ENCODE measurements at regions not wholly inside any gene's neighbourhood (a gene's known extent, or its start where the extent isn't known, plus 50 kb on each side); places are given as distances from the start of the nearest gene placed in this dataset.
"Not testable (repeated sequence)": the region's sequence is repeated elsewhere in the genome, so short reads cannot be mapped to it uniquely, and the experiment has no call there.

DNA sequence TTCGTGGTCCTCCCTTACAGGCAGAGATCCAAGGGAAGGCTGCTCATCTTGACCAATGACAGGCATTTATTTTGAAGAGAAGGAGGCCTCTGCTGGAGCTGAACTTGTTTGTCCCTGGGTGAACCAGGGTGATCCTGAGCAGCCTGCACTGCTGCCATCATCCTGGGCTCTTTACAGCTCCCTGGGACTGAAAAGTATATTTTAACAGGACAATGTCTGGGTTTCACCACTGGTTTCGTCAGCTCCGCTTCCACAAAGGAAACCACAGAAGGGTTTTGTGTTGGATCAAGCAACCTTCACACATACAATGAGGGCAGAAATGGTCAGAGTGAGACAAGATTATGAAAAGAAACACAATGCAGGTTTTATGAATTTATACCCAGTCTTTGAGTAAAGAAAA is 400.7 kb upstream of the TPM1 start:
- Histone ChIP-seq H3K4me1 (ENCODE audit: control insufficient read depth in 1 of 2, insufficient read depth in 2 of 2, low read length in 2 of 2) (no peaks in the 10 kb centered on the region), H3K36me3 (ENCODE audit: control insufficient read depth in 1 of 2, insufficient read depth in 2 of 2, low read length in 2 of 2) (no peaks in the 10 kb centered on the region), H3K27me3 (ENCODE audit: low read depth, low read length) (no peaks in the 10 kb centered on the region), H3K9me3 (ENCODE audit: control insufficient read depth in 1 of 2, low read length in 2 of 2) (no peaks in the 10 kb centered on the region), H3K27ac (ENCODE audit: low read length) (no peak overlapping the region), H3K4me3 (ENCODE audit: low read depth in 1 of 2, low read length in 2 of 2) (no peak overlapping the region)

DNA sequence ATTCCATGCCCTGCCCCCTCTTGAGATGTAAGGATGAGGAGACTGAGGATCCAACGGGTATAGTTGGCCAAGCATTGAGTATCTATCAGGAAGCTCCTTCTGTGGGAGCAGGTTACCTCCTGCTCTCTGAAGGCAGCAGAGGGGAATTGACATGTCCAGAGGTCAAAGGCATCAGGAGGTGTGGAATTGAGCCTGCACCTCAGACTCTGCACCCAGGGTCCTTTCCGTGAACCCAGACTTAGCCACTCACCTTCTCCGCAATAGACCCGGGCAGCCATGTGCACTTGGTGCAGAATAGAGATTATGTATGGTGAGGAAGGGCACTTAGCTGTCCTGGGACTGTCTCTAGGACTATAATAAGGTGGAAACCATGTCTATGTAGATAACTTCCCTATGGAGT is 399.0 kb upstream of the TPM1 start:
- Histone ChIP-seq H3K27ac (ENCODE audit: low read length) (no peak overlapping the region), H3K36me3 (ENCODE audit: control insufficient read depth in 1 of 2, insufficient read depth in 2 of 2, low read length in 2 of 2) (no peaks in the 10 kb centered on the region), H3K4me1 (ENCODE audit: control insufficient read depth in 1 of 2, insufficient read depth in 2 of 2, low read length in 2 of 2) (no peaks in the 10 kb centered on the region), H3K4me3 (ENCODE audit: low read depth in 1 of 2, low read length in 2 of 2) (no peak overlapping the region), H3K27me3 (ENCODE audit: low read depth, low read length) (no peaks in the 10 kb centered on the region), H3K9me3 (ENCODE audit: control insufficient read depth in 1 of 2, low read length in 2 of 2) (no peaks in the 10 kb centered on the region)

DNA sequence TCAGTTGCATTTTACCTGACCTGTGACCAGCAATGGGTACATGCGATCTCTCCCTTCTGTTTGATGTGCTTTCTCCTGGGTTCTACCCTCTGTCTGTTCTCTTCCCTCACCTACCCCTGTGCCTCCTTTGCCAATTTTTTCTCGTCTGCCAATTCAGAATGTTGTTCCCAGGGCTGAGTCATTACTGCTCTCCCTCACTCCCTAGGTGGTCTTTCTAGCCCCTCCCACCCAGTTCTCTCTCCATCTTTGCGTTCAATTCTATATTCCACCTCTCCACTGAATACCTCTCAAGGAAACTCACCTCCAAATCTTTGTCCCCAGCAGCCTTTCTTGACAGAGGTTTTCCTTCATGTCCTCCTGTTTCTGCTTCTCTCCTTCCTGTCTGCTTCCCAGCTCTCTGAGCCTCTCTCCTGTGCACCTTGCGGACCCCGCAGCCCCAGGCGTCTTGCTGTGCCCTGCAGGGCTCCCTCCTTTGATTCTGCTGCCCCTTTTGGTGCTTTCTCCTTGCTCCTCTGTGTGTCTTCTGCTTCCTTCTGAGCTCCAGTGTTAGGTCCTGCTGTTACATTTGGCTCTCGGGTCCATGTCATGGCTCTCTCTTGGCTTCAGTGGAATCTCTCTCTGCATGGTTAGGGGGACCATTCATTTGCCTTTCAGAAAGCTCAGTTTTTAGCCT is 398.2 kb upstream of the TPM1 start:
- Histone ChIP-seq H3K36me3 (ENCODE audit: control insufficient read depth in 1 of 2, insufficient read depth in 2 of 2, low read length in 2 of 2) (no peaks in the 10 kb centered on the region), H3K27me3 (ENCODE audit: low read depth, low read length) (no peaks in the 10 kb centered on the region), H3K4me1 (ENCODE audit: control insufficient read depth in 1 of 2, insufficient read depth in 2 of 2, low read length in 2 of 2) (no peaks in the 10 kb centered on the region), H3K9me3 (ENCODE audit: control insufficient read depth in 1 of 2, low read length in 2 of 2) (no peaks in the 10 kb centered on the region), H3K27ac (ENCODE audit: low read length) (no peak overlapping the region), H3K4me3 (ENCODE audit: low read depth in 1 of 2, low read length in 2 of 2) (no peak overlapping the region)

DNA sequence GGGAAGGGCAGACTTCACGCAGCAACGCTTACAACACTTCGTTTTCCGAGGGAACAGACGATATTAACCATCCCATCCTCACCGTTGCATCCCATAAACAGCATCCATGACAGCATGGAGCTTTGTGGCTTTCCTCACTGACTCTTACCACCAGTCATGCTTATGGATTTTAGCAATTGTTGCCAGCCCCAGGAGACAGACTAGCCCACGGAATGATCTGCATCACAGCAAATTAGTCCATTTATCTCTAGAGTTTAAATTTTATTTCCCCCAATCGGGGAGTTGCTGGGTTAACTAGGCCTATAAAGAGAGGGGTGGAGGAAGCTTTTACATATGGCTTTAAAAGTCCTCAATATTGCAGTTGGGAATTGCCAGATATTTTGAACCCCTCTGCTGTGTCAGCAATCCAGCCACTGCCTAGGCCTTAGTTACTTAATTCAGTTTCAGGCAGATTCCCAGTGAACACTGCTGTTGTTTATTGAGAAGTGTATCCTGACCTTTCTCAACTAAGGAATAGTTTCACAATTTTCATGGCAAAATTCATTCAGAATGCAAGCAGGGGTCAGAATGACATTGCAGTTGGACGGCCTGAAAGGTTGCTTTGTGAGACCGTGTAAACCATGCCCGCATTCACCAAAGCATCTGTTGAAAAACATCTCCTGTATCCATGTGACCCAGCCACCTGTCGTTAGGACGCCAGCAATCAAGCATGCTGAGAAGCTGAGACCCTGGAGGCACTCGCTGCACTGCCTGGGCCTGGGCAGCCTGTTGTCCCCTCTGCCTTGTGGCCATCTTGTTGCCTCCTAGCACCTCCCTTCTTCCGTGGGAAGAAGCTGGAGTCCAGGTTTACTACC is 397.4 kb upstream of the TPM1 start:
- H3K27me3 ChIP-seq (ENCODE audit: low read depth, low read length): no peaks in the 10 kb centered on the region
- no peaks in the 10 kb centered on the region for H3K4me1 ChIP-seq (ENCODE audit: control insufficient read depth in 1 of 2, insufficient read depth in 2 of 2, low read length in 2 of 2)
- H3K9me3 ChIP-seq (ENCODE audit: control insufficient read depth in 1 of 2, low read length in 2 of 2): no peaks in the 10 kb centered on the region
- H3K36me3 ChIP-seq (ENCODE audit: control insufficient read depth in 1 of 2, insufficient read depth in 2 of 2, low read length in 2 of 2): no peaks in the 10 kb centered on the region
- H3K27ac ChIP-seq (ENCODE audit: low read length): no peak overlapping the region
- no peak overlapping the region for H3K4me3 ChIP-seq (ENCODE audit: low read depth in 1 of 2, low read length in 2 of 2)

DNA sequence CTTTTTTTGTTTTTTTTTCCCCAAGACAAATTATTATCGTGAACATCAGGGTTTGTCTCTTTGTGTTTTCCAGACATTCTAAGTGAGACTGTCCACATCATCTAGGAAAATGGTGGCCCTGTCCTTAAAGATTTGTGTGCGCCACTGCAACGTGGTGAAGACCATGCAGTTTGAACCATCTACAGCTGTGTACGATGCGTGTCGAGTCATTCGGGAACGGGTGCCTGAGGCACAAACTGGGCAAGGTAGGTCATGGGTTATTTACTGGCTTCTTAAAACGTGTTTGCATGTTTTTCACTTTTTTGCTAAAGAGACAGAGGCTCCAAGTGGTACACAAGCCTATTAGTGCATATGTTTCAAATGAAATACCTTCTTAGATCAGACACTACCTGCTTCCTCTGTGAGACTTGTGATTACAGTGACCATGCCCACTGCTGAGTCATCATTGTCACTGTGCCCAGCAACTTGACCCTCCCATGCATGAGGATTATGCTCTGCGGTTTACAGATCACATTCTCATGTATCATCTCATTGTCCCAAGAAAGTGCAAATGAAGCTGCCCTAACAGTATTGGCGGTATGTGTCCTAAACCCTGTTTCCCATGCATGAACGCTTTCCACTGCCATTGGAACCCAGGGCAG is 395.2 kb upstream of the TPM1 start:
- Histone ChIP-seq H3K27me3 (ENCODE audit: low read depth, low read length) (no peaks in the 10 kb centered on the region), H3K36me3 (ENCODE audit: control insufficient read depth in 1 of 2, insufficient read depth in 2 of 2, low read length in 2 of 2) (peaks cover 0 to 3% of the 10 kb centered on the region in 2 donors), H3K27ac (ENCODE audit: low read length) (no peak overlapping the region), H3K4me1 (ENCODE audit: control insufficient read depth in 1 of 2, insufficient read depth in 2 of 2, low read length in 2 of 2) (no peaks in the 10 kb centered on the region), H3K4me3 (ENCODE audit: low read depth in 1 of 2, low read length in 2 of 2) (no peak overlapping the region), H3K9me3 (ENCODE audit: control insufficient read depth in 1 of 2, low read length in 2 of 2) (no peaks in the 10 kb centered on the region)

DNA sequence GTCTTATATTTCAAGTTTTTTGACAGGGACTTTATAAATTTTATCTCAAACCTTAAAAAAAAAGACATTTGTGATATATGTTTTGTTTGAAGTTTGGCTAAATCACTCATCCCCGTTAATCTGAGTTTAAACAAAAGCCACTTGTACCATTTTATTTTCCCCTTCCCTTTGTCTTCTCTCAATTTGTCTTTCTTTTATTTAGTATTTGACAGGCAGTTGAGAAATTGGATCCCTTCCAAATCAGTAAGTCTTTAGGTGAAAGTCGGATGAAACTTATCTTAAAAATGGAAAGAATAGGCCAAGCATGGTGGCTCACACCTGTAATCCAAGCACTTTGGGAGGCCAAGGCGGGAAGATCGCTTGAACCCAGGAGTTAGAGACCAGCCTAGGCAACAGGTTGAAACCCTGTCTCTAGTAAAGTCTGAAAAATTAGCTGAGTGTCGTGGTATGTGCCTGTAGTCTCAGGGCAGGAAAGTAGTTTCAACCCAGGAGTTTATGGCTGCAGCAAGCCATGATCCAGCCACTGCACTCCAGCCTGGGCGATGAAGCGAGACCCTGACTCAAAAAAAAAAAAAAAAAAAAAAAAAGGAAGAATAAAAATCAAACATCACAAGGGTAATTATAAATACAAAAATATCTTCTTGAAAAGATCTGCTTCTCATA is 394.6 kb upstream of the TPM1 start:
- Histone ChIP-seq H3K27ac (ENCODE audit: low read length) (no peak overlapping the region), H3K9me3 (ENCODE audit: control insufficient read depth in 1 of 2, low read length in 2 of 2) (no peaks in the 10 kb centered on the region), H3K4me3 (ENCODE audit: low read depth in 1 of 2, low read length in 2 of 2) (no peak overlapping the region), H3K27me3 (ENCODE audit: low read depth, low read length) (no peaks in the 10 kb centered on the region), H3K36me3 (ENCODE audit: control insufficient read depth in 1 of 2, insufficient read depth in 2 of 2, low read length in 2 of 2) (peaks cover 0 to 3% of the 10 kb centered on the region in 2 donors), H3K4me1 (ENCODE audit: control insufficient read depth in 1 of 2, insufficient read depth in 2 of 2, low read length in 2 of 2) (no peaks in the 10 kb centered on the region)

DNA sequence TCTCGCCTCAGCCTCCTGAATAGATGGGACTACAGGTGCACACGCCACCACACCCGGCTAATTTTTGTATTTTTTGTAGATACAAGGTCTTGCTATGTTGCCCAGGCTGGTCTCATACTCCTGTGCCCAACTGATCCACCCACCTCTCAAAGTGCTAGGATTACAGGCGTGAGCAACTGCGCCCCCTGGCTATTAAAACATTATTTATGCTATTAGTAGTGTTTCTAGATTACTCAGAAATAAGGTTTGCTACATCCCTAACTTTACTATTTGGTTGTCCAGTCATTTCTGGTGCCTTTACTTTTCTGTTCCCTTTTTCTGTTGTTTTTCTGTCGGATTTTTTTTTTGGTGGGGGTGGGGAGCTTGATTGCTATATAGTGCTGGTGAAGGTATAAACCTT is 393.6 kb upstream of the TPM1 start:
- no peak overlapping the region for H3K4me3 ChIP-seq (ENCODE audit: low read depth in 1 of 2, low read length in 2 of 2)
- peak overlapping the region; percentile 32 for H3K27ac ChIP-seq (ENCODE audit: low read length)

DNA sequence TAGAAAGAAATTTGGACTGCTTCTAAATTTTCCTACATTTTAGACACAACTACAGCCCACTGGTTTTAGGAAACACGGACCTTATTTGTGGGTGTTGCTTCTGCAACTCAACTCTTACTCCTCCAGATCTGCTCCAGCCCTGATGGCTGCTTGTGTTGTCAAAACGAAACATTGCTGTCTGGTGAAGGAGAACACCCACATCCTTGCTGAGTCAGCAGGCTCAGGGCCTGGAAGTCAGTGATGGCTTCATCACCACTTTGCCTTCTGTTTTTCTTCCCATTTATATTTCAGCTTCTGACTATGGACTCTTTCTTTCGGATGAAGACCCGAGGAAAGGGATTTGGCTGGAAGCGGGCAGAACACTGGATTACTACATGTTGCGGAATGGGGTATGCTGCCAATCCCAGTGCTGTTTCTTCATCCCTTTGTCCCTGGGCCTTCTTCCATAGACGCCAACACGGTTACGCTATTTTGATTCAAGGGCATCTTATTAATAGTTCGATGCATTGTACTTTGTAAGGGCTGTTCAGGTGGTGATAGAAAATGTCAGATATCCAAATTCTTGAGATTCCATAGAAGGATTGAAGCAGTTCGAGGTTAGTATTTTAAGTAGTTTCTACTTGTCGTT is 392.6 kb upstream of the TPM1 start:
- Histone ChIP-seq H3K4me1 (ENCODE audit: control insufficient read depth in 1 of 2, insufficient read depth in 2 of 2, low read length in 2 of 2) (no peaks in the 10 kb centered on the region), H3K27ac (ENCODE audit: low read length) (no peak overlapping the region), H3K4me3 (ENCODE audit: low read depth in 1 of 2, low read length in 2 of 2) (no peak overlapping the region), H3K9me3 (ENCODE audit: control insufficient read depth in 1 of 2, low read length in 2 of 2) (no peaks in the 10 kb centered on the region), H3K27me3 (ENCODE audit: low read depth, low read length) (no peaks in the 10 kb centered on the region), H3K36me3 (ENCODE audit: control insufficient read depth in 1 of 2, insufficient read depth in 2 of 2, low read length in 2 of 2) (peaks cover 0 to 11% of the 10 kb centered on the region in 2 donors)

More for the DNA sequence above, 393.6 kb upstream of the TPM1 start:
- no peaks in the 10 kb centered on the region for H3K4me1 ChIP-seq (ENCODE audit: control insufficient read depth in 1 of 2, insufficient read depth in 2 of 2, low read length in 2 of 2)
- peaks cover 0 to 10% of the 10 kb centered on the region in 2 donors for H3K36me3 ChIP-seq (ENCODE audit: control insufficient read depth in 1 of 2, insufficient read depth in 2 of 2, low read length in 2 of 2)
- no peaks in the 10 kb centered on the region for H3K9me3 ChIP-seq (ENCODE audit: control insufficient read depth in 1 of 2, low read length in 2 of 2)
- no peaks in the 10 kb centered on the region for H3K27me3 ChIP-seq (ENCODE audit: low read depth, low read length)

DNA sequence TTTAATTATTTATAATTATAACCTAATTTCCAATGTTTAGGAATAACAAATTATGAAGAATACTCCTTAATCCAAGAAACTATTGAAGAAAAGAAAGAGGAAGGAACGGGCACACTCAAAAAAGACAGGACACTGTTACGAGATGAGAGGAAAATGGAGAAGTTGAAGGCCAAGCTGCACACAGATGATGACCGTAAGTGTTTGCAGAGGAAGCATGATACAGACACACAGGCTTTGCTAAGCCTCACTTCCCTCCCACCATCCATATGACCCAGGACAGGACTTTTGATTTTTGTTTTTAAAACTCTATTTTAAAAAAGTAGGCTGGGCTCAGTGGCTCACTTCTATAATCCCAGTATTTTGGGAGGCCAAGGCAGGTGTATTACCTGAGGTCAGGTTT is 389.4 kb upstream of the TPM1 start:
- no peaks in the 10 kb centered on the region for H3K9me3 ChIP-seq (ENCODE audit: control insufficient read depth in 1 of 2, low read length in 2 of 2)
- H3K4me1 ChIP-seq (ENCODE audit: control insufficient read depth in 1 of 2, insufficient read depth in 2 of 2, low read length in 2 of 2): no peaks in the 10 kb centered on the region
- H3K27ac ChIP-seq (ENCODE audit: low read length): no peak overlapping the region
- no peaks in the 10 kb centered on the region for H3K27me3 ChIP-seq (ENCODE audit: low read depth, low read length)
- H3K4me3 ChIP-seq (ENCODE audit: low read depth in 1 of 2, low read length in 2 of 2): no peak overlapping the region
- H3K36me3 ChIP-seq (ENCODE audit: control insufficient read depth in 1 of 2, insufficient read depth in 2 of 2, low read length in 2 of 2): peaks cover 0 to 18% of the 10 kb centered on the region in 2 donors

DNA sequence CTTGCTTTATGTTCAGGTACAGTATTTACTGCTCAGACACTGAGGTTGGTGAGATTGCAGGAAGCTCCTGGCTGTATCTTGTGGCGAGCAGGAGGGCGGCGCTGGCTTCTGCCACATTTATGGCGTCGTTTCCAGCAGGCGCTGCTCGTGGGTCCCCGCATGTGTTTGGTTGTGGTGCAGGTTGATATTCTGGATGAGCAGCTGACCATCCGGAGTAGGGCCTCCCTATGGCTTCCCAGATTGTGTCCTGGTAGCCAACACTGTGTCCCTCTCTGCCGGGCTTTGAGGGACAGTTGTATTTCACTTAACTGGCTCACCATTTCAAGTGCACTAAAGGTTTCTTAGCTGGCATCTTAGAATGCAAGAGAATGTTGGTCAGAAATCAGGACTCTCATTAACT is 386.5 kb upstream of the TPM1 start:
- H3K4me1 ChIP-seq (ENCODE audit: control insufficient read depth in 1 of 2, insufficient read depth in 2 of 2, low read length in 2 of 2): no peaks in the 10 kb centered on the region
- H3K4me3 ChIP-seq (ENCODE audit: low read depth in 1 of 2, low read length in 2 of 2): no peak overlapping the region
- H3K27ac ChIP-seq (ENCODE audit: low read length): no peak overlapping the region
- no peaks in the 10 kb centered on the region for H3K9me3 ChIP-seq (ENCODE audit: control insufficient read depth in 1 of 2, low read length in 2 of 2)
- no peaks in the 10 kb centered on the region for H3K27me3 ChIP-seq (ENCODE audit: low read depth, low read length)
- H3K36me3 ChIP-seq (ENCODE audit: control insufficient read depth in 1 of 2, insufficient read depth in 2 of 2, low read length in 2 of 2): peaks cover 5 to 27% of the 10 kb centered on the region in 2 donors

DNA sequence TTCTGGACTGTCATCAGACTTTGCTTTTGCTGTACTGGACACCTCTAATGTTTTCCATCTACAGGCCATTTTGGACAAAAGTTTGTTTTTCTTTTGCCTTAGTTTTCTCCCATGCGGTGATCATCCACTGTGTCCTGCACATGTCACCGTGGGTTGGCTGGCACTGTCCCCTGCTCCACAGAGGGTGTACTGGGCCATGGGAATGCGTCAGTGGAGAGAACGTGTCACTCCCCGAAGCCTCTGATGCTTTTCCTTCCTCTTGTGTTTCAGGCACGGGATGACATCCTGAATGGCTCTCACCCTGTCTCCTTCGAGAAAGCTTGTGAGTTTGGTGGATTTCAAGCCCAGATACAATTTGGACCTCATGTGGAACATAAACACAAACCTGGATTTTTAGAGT is 385.0 kb upstream of the TPM1 start:
- H3K36me3 ChIP-seq (ENCODE audit: control insufficient read depth in 1 of 2, insufficient read depth in 2 of 2, low read length in 2 of 2): peaks cover 5 to 23% of the 10 kb centered on the region in 2 donors
- H3K4me3 ChIP-seq (ENCODE audit: low read depth in 1 of 2, low read length in 2 of 2); H3K9me3 ChIP-seq (ENCODE audit: control insufficient read depth in 1 of 2, low read length in 2 of 2); H3K4me1 ChIP-seq (ENCODE audit: control insufficient read depth in 1 of 2, insufficient read depth in 2 of 2, low read length in 2 of 2); H3K27me3 ChIP-seq (ENCODE audit: low read depth, low read length): not testable (repeated sequence)
- H3K27ac ChIP-seq (ENCODE audit: low read length): peak overlapping the region; percentile 33

All from muscle layer of duodenum (tissue), 2 donors.